ENCODE measurements at regions not wholly inside any gene's neighbourhood (a gene's known extent, or its start where the extent isn't known, plus 50 kb on each side); places are given as distances from the start of the nearest gene placed in this dataset.

DNA sequence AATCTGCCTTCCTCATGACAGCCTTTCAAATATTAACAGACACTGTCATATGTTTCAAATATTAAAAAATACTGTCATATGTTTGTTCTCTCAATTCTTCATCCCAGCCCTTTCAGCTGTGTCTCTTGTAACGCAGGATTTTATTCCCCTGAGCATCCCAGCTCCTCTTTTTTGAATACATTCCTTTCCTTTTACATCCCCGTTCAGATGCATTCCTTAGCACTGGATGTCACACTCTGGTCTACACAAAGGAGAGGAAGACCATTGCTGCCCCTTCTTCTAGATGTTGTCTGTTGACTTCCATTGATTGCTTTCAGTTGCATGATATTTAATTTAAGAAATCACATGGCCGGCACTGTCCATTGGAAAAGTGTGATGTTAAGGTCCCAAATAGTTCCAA is 117.4 kb upstream of the PAXBP1 start:
- TF ChIP-seq, protein P1, sequence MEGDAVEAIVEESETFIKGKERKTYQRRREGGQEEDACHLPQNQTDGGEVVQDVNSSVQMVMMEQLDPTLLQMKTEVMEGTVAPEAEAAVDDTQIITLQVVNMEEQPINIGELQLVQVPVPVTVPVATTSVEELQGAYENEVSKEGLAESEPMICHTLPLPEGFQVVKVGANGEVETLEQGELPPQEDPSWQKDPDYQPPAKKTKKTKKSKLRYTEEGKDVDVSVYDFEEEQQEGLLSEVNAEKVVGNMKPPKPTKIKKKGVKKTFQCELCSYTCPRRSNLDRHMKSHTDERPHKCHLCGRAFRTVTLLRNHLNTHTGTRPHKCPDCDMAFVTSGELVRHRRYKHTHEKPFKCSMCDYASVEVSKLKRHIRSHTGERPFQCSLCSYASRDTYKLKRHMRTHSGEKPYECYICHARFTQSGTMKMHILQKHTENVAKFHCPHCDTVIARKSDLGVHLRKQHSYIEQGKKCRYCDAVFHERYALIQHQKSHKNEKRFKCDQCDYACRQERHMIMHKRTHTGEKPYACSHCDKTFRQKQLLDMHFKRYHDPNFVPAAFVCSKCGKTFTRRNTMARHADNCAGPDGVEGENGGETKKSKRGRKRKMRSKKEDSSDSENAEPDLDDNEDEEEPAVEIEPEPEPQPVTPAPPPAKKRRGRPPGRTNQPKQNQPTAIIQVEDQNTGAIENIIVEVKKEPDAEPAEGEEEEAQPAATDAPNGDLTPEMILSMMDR (conservative IDR thresholded peaks at IDR 0.05 in 1 of 2, IDR thresholded peaks at IDR 0.05 in 1 of 2; ENCODE audit: low read depth in 1 of 2, low read length in 2 of 2): no peak
- TF ChIP-seq EZH2 (IDR thresholded peaks at IDR 0.05; ENCODE audit: low read length, missing control alignments): no peak
